Skeletal muscle tissue (tissue), 3 donors: ENCODE measurements at regions not wholly inside any gene's neighbourhood (a gene's known extent, or its start where the extent isn't known, plus 50 kb on each side); places are given as distances from the start of the nearest gene placed in this dataset.
"Not testable (repeated sequence)": the region's sequence is repeated elsewhere in the genome, so short reads cannot be mapped to it uniquely, and the experiment has no call there.

Experiments used
- H3K27ac ChIP-seq: one replicate; pipeline ENCODE4 v1.7.0; 2013; ENCODE audit warnings: mild to moderate bottlenecking, low read depth, low read length, inconsistent platforms
- H3K27me3 ChIP-seq, 3 donors: one replicate each; pipeline ENCODE4 v1.7.0; 2013; ENCODE audit warnings: low read length in 3 of 3; ENCODE audit not compliant: control insufficient read depth in 3 of 3, insufficient read depth in 3 of 3
- H3K36me3 ChIP-seq, 3 donors: one replicate each; pipeline ENCODE4 v1.7.0; 2013; ENCODE audit warnings: low read length in 3 of 3; ENCODE audit not compliant: control insufficient read depth in 3 of 3, insufficient read depth in 3 of 3
- H3K4me1 ChIP-seq, 3 donors: one replicate each; pipeline ENCODE4 v1.7.0; 2013; ENCODE audit warnings: low read length in 3 of 3, mild to moderate bottlenecking in 3 of 3; ENCODE audit not compliant: control insufficient read depth in 3 of 3, insufficient read depth in 3 of 3
- H3K4me3 ChIP-seq, 3 donors: one replicate each; pipeline ENCODE4 v1.7.0; 2013; ENCODE audit warnings: low read length in 3 of 3
- H3K9ac ChIP-seq, 3 donors: one replicate each; pipeline ENCODE4 v1.7.0; 2013; ENCODE audit warnings: low read length in 3 of 3, mild to moderate bottlenecking in 3 of 3, moderate library complexity in 2 of 3, low read depth in 1 of 3
- H3K9me3 ChIP-seq, 3 donors: one replicate each; pipeline ENCODE4 v1.7.0; 2013; ENCODE audit warnings: low read length in 3 of 3; ENCODE audit not compliant: control insufficient read depth in 3 of 3
- donor health status: Osteomylitis.

DNA sequence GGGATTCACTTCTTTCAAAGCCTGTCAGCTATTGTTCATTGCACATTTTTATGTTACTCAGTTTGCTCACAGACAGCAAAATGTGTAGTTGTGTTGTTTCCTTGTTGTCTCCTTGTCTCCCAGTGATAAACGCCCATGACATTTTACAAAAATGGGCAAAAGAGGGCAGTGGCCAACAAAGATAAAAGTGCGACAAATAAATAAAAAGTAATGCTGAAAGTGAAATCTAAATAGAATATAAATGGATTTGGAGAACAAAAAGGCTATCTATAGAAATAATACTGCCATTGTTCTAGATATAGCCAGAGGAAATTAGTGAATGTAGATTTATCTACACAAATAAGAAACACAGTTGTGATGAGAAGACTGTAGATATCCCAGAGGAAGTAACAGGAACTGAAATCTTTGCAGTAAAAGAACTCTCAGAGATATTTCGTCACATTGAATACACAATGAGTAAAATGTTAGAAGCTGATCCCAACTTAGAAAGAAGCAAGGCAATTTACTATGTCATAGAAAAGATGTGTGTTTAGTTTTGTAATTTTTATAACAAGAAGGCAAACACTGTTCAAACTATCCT, 1186.2 kb upstream of the FAM98A start:
- Histone ChIP-seq H3K9me3 (no peaks in the 10 kb centered on the region), H3K27ac (no peak overlapping the region), H3K4me3 (no peak overlapping the region), H3K36me3 (no peaks in the 10 kb centered on the region), H3K4me1 (no peaks in the 10 kb centered on the region), H3K27me3 (no peaks in the 10 kb centered on the region), H3K9ac (no peak overlapping the region)

DNA sequence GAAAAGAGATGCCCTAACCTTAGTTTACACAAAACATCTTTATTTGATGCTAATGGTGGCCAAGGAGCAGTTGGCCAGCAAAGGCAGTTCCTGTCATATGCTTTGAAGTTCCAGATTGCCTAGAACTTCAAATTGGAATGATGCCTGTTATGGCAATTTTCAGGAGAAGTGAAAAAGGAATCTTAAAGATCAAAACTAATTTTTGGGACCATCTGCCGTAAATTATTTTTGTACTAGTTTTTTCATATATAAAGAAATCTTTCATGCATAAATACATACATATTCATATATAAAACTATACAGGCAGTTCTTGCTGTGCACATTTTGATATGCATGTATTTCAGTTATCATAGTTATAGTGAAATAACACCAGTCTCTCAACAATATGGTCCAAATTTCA, 1185.6 kb upstream of the FAM98A start:
- Histone ChIP-seq H3K27ac (no peak overlapping the region), H3K36me3 (no peaks in the 10 kb centered on the region), H3K9me3 (no peaks in the 10 kb centered on the region), H3K9ac (no peak overlapping the region), H3K27me3 (no peaks in the 10 kb centered on the region), H3K4me3 (no peak overlapping the region), H3K4me1 (no peaks in the 10 kb centered on the region)

DNA sequence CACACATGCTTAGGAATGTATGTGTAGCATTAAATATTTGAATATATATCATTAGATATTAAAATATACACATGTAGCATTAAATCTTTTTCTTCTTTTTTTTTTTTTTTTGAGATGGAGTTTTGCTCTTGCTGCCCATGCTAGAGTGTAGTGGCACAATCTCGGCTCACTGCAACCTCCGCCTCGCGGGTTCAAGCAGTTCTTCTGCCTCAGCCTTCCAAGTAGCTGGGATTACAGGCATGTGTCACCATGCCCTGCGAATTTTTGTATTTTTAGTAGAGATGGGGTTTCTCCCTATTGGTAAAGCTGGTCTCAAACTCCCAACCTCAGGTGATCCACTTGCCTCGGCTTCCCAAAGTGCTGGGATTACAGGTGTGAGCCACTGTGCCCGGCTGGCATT, 1151.6 kb upstream of the FAM98A start:
- not testable (repeated sequence) for H3K9me3 ChIP-seq, H3K27me3 ChIP-seq, H3K9ac ChIP-seq, H3K4me3 ChIP-seq, H3K27ac ChIP-seq, H3K4me1 ChIP-seq, H3K36me3 ChIP-seq

DNA sequence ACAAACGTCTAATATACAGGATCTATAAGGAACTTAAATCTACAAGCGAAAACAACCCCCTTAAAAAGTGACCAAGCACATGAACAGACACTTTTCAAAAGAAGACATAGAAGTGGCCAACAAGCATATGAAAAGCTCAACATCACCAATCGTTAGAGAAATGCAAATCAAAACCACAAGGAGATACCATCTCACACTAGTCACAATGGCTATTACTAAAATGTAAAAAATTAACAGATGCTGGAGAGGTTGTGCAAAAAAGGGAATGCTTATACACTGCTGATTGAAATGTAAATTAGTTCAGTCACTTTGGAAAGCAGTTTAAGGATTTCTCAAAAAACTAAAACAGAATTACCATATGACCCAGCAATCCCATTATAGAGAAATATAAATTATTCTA, 1148.5 kb upstream of the FAM98A start:
- Histone ChIP-seq H3K9me3 (no peaks in the 10 kb centered on the region), H3K4me1 (no peaks in the 10 kb centered on the region), H3K9ac (no peak overlapping the region), H3K27me3 (no peaks in the 10 kb centered on the region), H3K27ac (no peak overlapping the region), H3K4me3 (no peak overlapping the region), H3K36me3 (no peaks in the 10 kb centered on the region)

DNA sequence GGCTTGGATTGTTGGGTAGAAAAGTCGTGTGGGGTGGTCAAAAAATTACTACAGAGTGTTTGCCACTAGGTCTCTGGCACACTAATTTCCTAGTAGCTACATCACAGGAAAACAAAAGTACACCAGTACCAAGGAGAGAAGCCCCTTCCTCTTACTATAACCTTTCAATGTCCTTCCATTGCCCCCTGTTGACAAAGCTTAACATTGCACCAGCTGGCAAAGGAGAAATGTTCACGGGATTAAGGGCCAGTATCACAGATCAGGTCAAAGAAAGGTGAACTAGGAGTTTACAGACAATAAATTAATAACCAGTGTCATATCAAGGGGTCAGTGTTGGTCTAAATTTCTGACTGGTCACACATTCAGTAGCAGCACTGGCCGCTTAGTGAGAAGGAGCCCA, 1139.6 kb upstream of the FAM98A start:
- Histone ChIP-seq H3K36me3 (no peaks in the 10 kb centered on the region), H3K27me3 (no peaks in the 10 kb centered on the region), H3K9me3 (no peaks in the 10 kb centered on the region), H3K4me3 (no peak overlapping the region), H3K4me1 (no peaks in the 10 kb centered on the region), H3K27ac (no peak overlapping the region), H3K9ac (no peak overlapping the region)

DNA sequence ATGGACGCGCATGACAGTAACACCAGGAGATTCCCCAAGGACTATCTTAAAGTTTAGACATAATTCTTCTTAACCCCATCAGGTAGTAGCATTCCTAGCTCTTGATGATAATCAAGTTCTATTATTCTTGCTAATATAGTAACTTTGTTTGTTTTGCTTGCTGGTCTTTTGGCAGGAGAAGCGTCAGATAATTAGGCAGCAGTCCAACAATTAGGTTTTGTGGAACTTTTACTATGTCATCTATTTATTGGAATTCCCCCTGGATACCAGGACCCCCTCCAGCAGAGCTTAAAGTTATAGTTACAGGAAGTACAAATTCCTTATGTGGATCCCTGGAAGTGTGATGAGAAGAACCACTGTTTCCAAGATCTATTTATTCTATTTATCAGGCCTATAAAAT, 1138.0 kb upstream of the FAM98A start:
- no peaks in the 10 kb centered on the region for H3K36me3 ChIP-seq
- no peaks in the 10 kb centered on the region for H3K4me1 ChIP-seq
- H3K9me3 ChIP-seq = no peaks in the 10 kb centered on the region
- no peak overlapping the region for H3K9ac ChIP-seq
- no peak overlapping the region for H3K27ac ChIP-seq
- H3K4me3 ChIP-seq = no peak overlapping the region
- no peaks in the 10 kb centered on the region for H3K27me3 ChIP-seq

DNA sequence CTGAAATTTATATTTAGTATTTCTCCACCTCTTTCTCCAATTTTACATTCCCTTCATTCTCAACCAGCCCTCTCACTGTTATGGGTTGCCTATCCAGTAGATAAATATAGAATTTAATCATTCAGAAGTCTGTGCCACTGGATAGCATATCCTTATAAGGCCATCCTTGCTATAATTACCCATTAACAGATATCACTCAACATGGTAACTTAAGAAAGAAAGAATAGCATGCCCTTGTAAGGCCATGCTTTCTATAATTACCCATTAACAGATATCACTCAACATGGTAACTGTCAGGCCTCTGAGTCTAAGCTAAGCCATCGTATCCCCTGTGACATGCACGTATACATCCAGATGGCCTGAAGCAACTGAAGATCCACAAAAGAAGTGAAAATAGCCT, 1137.4 kb upstream of the FAM98A start:
- no peaks in the 10 kb centered on the region for H3K36me3 ChIP-seq
- no peaks in the 10 kb centered on the region for H3K4me1 ChIP-seq
- H3K4me3 ChIP-seq = no peak overlapping the region
- no peak overlapping the region for H3K27ac ChIP-seq
- no peaks in the 10 kb centered on the region for H3K27me3 ChIP-seq
- H3K9ac ChIP-seq = no peak overlapping the region
- H3K9me3 ChIP-seq = no peaks in the 10 kb centered on the region

DNA sequence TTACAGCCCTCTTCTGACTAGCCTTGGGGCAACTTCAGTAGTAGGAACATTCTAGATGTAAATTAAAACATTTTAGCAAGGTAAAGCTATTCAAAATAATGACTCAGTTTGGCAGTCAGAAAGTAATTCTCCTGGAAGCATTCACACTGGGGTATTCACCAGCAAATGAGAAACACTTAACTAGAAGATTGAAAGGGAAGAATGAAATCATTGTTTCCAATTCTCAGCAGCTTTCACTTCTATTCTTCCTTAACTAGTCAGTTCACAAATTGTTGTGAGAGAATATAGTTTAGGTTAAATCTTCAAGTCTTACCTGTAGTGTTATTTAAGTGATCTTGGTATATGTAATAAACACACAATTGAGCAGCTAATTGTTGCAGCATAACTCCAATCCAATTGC, 1135.6 kb upstream of the FAM98A start:
- no peaks in the 10 kb centered on the region for H3K4me1 ChIP-seq
- H3K9me3 ChIP-seq = no peaks in the 10 kb centered on the region
- H3K9ac ChIP-seq = no peak overlapping the region
- no peaks in the 10 kb centered on the region for H3K36me3 ChIP-seq
- H3K27me3 ChIP-seq = no peaks in the 10 kb centered on the region
- H3K4me3 ChIP-seq = no peak overlapping the region
- H3K27ac ChIP-seq = no peak overlapping the region

DNA sequence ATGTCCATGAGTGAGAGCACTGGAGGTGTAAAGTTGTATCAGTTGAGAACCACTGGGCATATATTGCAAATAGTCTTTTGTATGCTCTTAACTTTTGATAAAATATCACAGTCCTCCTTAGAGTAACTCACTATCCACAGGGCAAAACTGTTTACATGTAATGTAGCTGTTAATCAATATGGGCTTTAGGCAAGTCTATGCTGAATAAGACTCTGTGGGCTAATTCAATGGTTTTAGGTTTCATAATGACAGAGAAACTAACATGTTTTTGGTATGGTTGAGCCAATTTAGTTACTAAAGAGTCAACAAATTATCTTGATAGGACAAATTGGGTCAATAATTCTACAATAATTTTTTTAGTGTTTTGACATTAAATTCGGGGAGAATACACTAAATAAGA, 1134.9 kb upstream of the FAM98A start:
- Histone ChIP-seq H3K36me3 (no peaks in the 10 kb centered on the region), H3K27me3 (no peaks in the 10 kb centered on the region), H3K9ac (no peak overlapping the region), H3K4me3 (no peak overlapping the region), H3K4me1 (no peaks in the 10 kb centered on the region), H3K27ac (no peak overlapping the region), H3K9me3 (no peaks in the 10 kb centered on the region)

DNA sequence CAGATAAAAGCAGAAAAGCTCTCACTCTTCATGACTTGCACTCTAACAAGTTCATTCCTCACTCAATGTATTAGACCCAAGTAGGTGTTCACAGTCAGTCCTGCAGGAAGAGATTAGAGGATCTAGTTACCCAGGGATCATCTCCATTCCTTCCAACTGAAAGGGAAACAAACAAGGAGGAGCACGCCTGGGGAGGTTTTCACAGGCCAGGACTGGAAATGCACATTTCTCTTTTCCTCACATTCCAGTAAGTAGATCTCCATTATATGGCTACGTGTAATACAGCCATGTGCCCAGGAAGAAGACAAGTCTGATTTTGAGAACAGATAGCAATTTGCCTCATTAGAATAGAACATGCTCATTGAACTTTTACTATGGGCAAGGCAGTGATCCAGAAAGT, 1132.2 kb upstream of the FAM98A start:
- Histone ChIP-seq H3K36me3 (no peaks in the 10 kb centered on the region), H3K27ac (no peak overlapping the region), H3K9me3 (no peaks in the 10 kb centered on the region), H3K9ac (no peak overlapping the region), H3K27me3 (no peaks in the 10 kb centered on the region), H3K4me3 (no peak overlapping the region), H3K4me1 (no peaks in the 10 kb centered on the region)

DNA sequence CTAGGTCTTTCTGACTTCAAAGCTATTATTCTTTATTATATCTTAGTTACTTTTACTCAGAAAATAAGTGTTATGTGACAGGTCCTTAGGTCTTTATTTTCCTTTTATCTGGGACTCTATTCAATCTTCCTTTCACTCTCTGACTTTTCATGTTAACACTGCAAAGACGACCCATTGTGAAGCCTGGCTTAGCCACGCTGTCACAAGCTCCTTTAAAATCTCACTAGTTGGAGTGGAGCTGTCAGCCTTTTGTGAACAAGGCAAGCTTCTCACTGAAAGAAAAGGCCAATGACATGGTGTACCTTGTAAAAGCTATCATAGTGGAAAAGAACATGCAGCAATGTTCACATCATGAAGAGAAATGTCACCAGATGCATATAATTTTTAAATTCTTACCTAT, 1130.7 kb upstream of the FAM98A start:
- no peak overlapping the region for H3K27ac ChIP-seq
- H3K9ac ChIP-seq = no peak overlapping the region
- no peaks in the 10 kb centered on the region for H3K27me3 ChIP-seq
- no peaks in the 10 kb centered on the region for H3K9me3 ChIP-seq
- H3K4me1 ChIP-seq = no peaks in the 10 kb centered on the region
- H3K36me3 ChIP-seq = no peaks in the 10 kb centered on the region
- H3K4me3 ChIP-seq = no peak overlapping the region
